COLO668 (cell line): ENCODE measurements at regions not wholly inside any gene's neighbourhood (a gene's known extent, or its start where the extent isn't known, plus 50 kb on each side); places are given as distances from the start of the nearest gene placed in this dataset.
"Not testable (repeated sequence)": the region's sequence is repeated elsewhere in the genome, so short reads cannot be mapped to it uniquely, and the experiment has no call there.

Source experiments
- DNase-seq: peaks from one replicate; lab custom pipeline; 2025; ENCODE audit not compliant: unreplicated experiment; lab: John Stamatoyannopoulos, UW

DNA sequence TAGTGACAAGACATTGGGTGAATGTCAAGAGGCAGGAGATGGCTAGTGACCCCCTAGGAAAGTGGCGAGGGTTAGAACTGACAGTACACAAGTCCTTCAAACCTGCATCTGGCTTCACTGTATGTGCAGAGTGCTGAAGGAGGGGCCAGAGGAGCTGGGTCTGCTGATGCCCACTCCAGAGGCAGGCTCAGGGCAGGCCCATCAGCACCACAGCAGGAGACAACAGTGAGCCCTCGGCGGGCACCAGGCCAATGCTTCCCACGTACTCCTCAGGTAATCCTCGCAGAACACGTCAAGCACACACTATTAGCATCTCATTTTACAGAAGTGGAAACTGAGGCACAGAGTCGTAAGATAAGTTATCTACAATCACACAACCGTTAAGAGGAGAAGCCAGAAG is 76.1 kb upstream of the SH3PXD2B start:
- no peak for DNase-seq

GRCh38 chr5:172529896-172530295 is 75.6 kb upstream of the SH3PXD2B start:
- no peak for DNase-seq

DNA sequence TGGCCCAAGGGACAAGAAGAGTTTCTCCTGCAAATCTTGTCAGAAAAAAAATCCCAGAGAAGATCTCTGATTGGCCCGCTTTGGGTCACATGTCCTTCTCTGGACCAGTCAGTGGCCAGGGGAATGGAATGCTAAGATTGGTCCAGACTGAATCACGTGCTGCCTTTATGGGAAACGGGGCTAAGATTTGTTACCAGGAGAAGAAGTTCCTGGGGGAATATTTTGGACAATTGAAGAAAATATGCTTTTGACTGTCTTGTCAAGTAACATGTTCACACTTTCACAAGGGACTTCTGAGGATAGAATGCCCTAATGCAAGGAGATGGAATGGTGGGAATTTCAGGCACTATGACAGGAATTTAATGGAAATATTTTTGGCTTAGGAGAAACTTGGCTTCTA is 74.1 kb upstream of the SH3PXD2B start:
- no peak for DNase-seq

- DNase-seq, result no peak
Observed at GRCh38 chr5:172527559-172527958, 73.2 kb upstream of the SH3PXD2B start.

DNA sequence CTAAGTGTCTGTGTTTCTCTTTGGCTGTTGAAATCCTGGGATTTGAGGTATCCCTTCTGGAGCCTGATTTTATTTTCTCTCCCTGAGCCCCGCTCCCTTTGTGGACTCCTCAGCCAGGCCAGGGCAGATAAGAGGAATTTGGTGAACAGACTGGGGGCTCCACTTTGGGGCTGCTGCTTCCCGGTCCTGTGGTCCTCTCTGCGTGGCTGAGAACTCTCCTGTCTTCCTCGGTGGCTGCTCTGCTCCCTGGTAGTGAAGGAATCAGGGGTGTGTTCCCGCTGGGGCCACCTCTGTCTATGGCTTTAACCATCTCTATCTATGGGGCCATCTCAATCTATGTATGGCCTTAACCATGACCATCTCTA is 71.7 kb upstream of the SH3PXD2B start:
- DNase-seq, result no peak

DNA sequence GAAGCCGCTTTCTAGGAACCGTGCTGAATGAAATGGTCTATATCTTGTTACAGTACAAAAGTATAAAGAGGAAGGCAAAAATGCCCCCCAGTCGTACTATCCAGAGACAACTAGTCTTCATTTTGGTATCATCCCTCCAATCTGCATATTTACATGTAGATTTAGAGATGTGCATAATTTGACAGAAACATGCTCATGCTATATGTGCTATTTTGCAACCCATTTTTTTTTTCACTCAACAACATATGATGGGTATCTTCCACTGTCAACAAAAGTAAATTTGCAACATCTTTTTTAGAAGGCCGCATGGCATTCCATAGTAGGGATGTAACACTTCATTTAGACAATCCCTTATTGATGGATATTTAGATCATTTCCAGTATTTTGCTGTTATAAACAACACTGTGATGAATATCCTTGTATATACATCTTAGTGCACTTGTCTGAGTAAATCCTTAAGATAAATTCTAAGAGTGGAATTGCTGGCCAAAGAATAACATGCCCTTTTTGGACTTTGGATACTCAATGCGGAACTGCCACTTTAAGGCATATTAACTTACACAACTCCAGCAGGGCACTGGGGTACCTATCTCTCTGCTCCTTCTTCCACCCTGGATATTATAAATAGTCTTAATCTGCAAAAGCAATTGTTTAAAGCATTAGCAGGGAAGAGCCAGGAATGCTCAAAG is 71.1 kb upstream of the SH3PXD2B start:
- no peak for DNase-seq

DNA sequence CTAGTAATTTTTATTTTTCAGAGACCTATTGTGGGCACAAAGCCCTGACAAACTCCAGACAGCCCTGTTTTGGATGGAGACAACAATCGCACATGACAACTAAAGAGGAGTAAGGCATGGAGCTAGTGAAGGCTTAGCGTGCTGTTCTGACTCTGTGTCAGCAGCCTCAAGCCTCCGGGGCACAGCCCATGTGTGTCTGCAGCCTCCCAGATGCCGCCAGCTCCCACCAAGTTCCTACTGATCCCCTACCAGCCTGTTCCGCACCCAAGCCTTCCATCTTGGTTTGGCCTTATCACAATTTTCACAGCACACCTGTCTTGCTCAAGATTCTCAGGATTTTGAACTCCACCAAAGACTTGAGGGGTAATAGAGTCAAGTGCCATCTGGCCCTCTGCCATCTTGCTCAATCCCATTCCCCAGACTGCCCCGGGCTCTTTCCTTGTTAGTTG is 70.3 kb upstream of the SH3PXD2B start:
- DNase-seq, result no peak

GRCh38 chr5:172523146-172523745 is 68.9 kb upstream of the SH3PXD2B start:
- no peak for DNase-seq

- DNase-seq, result no peak
Observed at GRCh38 chr5:172521338-172521932, 67.1 kb upstream of the SH3PXD2B start.

- no peak for DNase-seq
Observed at GRCh38 chr5:172511952-172512351, 57.6 kb upstream of the SH3PXD2B start.

DNA sequence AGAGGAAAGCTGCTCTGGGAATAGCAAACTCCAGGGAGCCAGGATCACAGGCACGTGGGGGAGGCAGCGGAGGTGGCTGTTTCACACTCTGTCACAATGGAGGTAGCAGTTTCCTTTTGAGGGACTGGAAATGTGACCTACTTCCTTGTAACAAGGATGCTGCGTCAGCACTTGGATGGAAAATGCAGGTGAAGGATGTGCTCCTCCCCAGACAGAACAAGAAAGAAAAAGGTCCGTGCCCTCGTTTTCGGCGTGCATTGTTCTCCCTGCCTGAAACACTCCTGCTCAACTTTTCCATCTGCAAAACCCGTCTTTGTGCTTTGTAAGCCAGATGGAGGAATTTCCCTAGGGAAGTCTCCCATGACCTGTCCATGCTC is 55.1 kb upstream of the SH3PXD2B start:
- DNase-seq, result no peak

DNA sequence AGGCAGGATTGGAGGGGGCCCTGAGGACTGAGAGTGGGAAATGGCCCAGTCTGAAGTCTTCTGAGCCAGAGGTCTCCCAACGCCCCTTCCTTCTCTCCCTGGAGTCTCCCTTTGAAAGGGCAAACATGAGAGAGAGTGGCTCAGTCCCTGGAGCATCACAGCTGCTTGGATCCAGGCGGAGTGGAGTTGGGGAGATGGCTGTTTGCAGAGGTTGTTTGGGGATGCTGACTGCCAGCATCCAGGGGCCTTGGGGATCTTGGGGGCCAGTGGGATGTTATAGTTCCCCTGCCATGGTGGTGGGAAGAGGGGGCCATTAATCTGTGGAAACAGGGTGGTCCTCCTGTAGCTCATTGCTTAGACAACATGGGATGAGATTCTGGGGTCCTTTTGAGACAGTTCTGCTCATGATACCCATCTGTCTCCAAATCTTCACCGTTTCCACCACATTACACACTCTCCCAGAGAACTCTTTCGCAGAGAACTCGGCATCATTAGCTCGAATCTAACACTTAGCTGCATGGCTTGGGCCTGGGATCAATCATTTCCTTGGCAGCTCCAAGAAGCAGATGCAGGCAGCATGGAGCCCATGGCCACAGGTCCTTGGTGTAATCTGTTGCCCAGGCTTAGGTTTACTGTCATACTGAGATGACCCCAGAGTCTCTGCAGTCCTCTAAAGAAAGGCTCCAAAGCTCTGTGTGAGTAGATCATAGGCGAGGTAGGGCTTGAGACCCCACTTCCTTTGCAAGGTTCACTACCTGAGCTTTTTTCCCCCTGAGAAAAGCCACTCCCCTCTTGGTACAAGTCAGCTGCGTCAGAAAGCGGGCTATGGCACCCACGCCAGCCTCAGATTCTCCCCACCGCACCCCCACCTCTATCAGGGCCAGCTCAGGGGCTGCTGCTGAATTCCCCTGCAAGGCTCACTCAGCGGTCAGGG is 54.4 kb upstream of the SH3PXD2B start:
- no peak for DNase-seq

GRCh38 chr5:172507485-172507884 is 53.2 kb upstream of the SH3PXD2B start:
- not testable (repeated sequence) for DNase-seq

DNA sequence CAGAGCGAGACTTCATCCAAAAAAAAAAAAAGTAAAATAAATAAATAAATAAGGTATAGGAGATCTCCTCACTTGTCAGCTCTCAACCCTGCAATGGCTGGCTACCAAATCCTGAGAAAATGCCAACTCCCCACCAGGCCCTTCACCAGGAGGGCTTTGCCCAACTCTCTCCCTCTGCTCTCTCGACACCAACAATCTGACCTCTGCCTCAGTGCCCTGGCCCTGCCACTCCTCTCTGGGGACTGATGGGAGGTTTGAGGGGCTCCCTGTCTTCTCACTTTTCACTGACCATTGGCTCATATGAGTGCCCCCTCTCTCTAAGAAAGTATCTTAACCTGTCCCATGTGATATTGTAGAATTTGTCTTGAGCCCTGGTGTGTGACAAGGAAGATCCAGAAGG is 52.6 kb upstream of the SH3PXD2B start:
- no peak for DNase-seq

DNA sequence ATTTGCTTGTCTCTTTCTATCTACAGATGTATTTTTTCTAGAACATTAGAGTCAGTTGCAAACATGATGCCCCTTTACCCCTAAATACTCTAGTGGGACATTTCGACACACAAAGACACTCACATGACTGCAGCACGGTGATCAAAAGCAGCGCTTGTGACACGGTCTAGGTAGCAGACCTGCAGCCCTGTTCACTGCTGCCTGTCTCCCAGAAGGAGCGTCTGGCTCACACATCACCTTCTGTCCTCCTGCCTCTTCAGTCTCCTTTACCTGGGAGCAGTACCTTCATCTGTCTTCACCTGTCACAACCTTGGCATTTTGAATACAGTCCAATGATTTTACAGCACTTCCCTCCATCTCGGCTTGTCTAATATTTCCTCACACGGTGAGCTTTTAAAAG is 51.9 kb upstream of the SH3PXD2B start:
- no peak for DNase-seq

- no peak for DNase-seq
Observed at GRCh38 chr5:172505845-172506244, 51.5 kb upstream of the SH3PXD2B start.

- DNase-seq, result no peak
Observed at GRCh38 chr5:172505403-172505759, 51.1 kb upstream of the SH3PXD2B start.

GRCh38 chr5:172504701-172505402 is 50.5 kb upstream of the SH3PXD2B start:
- DNase-seq, result no peak

DNA sequence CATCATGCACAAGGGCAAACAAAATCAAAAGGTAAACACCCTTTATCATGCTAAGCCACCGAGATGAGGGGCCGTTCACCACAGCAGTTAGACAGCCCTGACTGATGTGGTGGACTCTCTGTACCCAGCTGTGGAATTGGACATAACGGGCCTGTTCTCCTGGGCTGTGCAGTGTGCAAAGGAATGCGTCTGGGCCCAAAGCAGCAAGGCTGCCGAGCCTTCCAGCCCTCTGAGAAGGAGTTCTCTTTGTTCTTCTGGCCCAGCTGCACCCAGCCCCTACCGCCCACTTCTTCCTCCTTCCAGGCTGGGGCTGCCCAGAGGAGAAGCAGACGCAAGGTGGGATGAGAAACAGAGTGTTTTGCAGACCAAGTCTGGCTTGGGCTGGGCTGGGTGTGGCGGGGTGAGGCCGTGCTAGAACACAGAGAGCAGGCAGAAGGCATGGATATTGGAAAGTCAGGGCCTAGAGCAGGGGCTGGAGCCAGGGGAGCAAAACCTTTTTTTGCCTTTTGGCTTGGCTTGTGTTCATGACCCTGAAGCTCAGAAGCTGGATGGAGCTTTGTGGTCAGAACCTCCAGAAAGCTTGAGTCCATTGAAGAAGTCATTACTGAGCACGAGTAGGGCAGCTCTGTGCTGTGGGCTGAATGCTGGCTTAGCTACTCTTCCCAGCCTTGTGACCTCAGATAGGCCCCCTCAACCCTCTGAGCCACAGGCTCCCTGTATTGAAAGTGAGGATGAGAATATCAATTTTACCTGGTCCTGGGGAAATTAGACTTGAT is 49.8 kb upstream of the SH3PXD2B start:
- DNase-seq, result no peak
